Neural progenitor cell (in vitro differentiated cells): ENCODE measurements at regions not wholly inside any gene's neighbourhood (a gene's known extent, or its start where the extent isn't known, plus 50 kb on each side); places are given as distances from the start of the nearest gene placed in this dataset.

ENCODE experiments used
- EZH2 ChIP-seq: fragments of 200-600 bp; sonication (generic); IDR thresholded peaks from 2 replicates; pipeline ENCODE4 v1.6.1; 2017; ENCODE audit warnings: antibody characterized with exemption, mild to moderate bottlenecking, moderate library complexity
- TF ChIP-seq, protein P1 (sequence below): fragments of 200-600 bp; sonication (generic); IDR thresholded peaks from 2 replicates; pipeline ENCODE4 v1.5.1; 2017; ENCODE audit warnings: antibody characterized with exemption, mild to moderate bottlenecking

DNA sequence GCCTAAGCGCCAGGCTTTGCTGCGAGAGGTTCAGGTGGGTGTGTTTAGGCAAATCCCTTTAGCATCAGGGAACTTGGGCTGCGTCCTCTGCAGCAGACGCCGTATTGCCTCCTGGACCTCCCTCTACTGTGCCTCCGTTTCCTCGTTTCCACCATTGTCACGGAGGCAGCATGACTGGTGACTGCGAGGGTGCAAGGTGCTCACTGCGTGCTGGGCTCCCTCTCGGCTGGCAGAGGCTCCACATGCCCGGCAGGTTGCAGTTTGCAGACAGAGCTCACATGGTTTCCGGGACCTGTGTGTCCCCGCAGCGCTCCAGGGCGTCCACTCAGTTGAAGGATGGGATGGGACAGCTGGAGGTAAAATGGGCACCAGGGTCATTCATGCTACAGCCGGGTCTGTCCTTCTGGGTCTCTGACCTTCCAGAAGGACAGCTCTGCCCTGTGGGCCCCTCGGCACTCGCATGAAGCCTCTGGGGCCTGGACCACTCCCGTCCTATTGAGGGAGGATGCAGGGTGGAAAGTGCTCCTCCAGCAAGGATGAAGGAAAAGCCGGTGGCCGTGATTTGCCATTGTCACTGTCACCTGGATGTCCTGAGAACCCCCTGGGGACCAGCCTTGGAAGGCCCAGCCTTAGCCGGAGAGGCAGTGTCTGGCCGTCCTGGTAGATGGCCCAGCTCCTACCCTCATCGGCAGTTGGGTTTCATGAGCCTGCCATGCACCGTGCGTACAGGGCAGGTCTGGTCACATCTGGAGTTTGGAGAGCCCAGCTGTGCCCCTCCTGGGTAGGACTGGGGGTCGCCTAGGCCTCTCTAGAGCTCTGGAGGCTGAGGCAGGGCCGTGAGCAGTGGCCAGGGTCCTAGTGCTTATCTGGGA is 146.5 kb downstream of the KIF26A start:
- TF ChIP-seq, protein P1, sequence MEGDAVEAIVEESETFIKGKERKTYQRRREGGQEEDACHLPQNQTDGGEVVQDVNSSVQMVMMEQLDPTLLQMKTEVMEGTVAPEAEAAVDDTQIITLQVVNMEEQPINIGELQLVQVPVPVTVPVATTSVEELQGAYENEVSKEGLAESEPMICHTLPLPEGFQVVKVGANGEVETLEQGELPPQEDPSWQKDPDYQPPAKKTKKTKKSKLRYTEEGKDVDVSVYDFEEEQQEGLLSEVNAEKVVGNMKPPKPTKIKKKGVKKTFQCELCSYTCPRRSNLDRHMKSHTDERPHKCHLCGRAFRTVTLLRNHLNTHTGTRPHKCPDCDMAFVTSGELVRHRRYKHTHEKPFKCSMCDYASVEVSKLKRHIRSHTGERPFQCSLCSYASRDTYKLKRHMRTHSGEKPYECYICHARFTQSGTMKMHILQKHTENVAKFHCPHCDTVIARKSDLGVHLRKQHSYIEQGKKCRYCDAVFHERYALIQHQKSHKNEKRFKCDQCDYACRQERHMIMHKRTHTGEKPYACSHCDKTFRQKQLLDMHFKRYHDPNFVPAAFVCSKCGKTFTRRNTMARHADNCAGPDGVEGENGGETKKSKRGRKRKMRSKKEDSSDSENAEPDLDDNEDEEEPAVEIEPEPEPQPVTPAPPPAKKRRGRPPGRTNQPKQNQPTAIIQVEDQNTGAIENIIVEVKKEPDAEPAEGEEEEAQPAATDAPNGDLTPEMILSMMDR, result no peak
- no peak for TF ChIP-seq EZH2
